ENCODE measurements at regions not wholly inside any gene's neighbourhood (a gene's known extent, or its start where the extent isn't known, plus 50 kb on each side); places are given as distances from the start of the nearest gene placed in this dataset.

GRCh38 chr15:58307313-58307961, 124.4 kb upstream of the LIPC start:
- no peak for TF ChIP-seq CTCF (IDR thresholded peaks at IDR 0.05)
- TF ChIP-seq POLR2A (IDR thresholded peaks at IDR 0.05) = no peak
- TF ChIP-seq POLR2AphosphoS5 (IDR thresholded peaks at IDR 0.05) = no peak

Measured in breast epithelium (tissue), 3 donors.